IMR-90 (cell line): ENCODE measurements at regions not wholly inside any gene's neighbourhood (a gene's known extent, or its start where the extent isn't known, plus 50 kb on each side); places are given as distances from the start of the nearest gene placed in this dataset.

Experiments
- ATAC-seq: fragments of 200-7000 bp; cut with Tn5 transposase; 2 replicates; pipeline ENCODE4 v1.9.1; 2020; ENCODE audit warnings: low read depth, mild to moderate bottlenecking, moderate library complexity
- BruUV-seq: library from RNA; stranded (reverse); fragments of 400-500 nt; replicated peaks from 2 replicates; lab custom pipeline; 2021; lab: Mats Ljungman, UMichigan
- CTCF ChIA-PET: fragments of 300-600 bp; formaldehyde crosslinking; extraction: SDS; loops from one replicate; lab custom pipeline; 2021; ENCODE audit warnings: antibody characterized with exemption; lab: Yijun Ruan, JAX
- POLR2A ChIA-PET: fragments of 300-600 bp; sonication (Branson Sonifier 250); formaldehyde crosslinking; loops from one replicate; lab custom pipeline; 2022; ENCODE audit warnings: antibody characterized with exemption; ENCODE audit not compliant: unreplicated experiment; lab: Charles Lee
- DNase-seq: peaks from one replicate; pipeline ENCODE4 v3.0.0; 2013
- H2AFZ ChIP-seq: replicated peaks from 2 replicates; pipeline ENCODE3; 2013; ENCODE audit warnings: low read length, mild to moderate bottlenecking; ENCODE audit not compliant: poor library complexity
- H2AK5ac ChIP-seq: 2 replicates; pipeline ENCODE4 v1.6.1; 2013; ENCODE audit warnings: low read depth, low read length, inconsistent platforms
- H2AK9ac ChIP-seq: replicated peaks from 2 replicates; pipeline ENCODE3; 2013; ENCODE audit warnings: mild to moderate bottlenecking, low read depth, low read length, moderate library complexity; ENCODE audit not compliant: poor library complexity
- H2BK120ac ChIP-seq: 2 replicates; pipeline ENCODE4 v1.6.1; 2013; ENCODE audit warnings: low read depth, low read length, inconsistent platforms
- H2BK15ac ChIP-seq: 3 replicates; pipeline ENCODE4 v1.6.1; 2013; ENCODE audit warnings: low read depth, low read length, inconsistent platforms
- H2BK20ac ChIP-seq: 2 replicates; pipeline ENCODE4 v1.6.1; 2013; ENCODE audit warnings: low read depth, mild to moderate bottlenecking, inconsistent platforms, low read length, moderate library complexity
- H2BK5ac ChIP-seq: 2 replicates; pipeline ENCODE4 v1.6.1; 2013; ENCODE audit warnings: mild to moderate bottlenecking, low read depth, low read length, inconsistent platforms; ENCODE audit not compliant: poor library complexity, severe bottlenecking
- H3K14ac ChIP-seq: replicated peaks from 2 replicates; pipeline ENCODE4 v1.6.1; 2013; ENCODE audit warnings: low read depth, low read length, inconsistent platforms
- H3K18ac ChIP-seq: 2 replicates; pipeline ENCODE4 v1.6.1; 2013; ENCODE audit warnings: low read depth, low read length, control low read depth
- H3K23ac ChIP-seq: 2 replicates; pipeline ENCODE4 v1.6.1; 2013; ENCODE audit warnings: low read depth, low read length, inconsistent platforms
- H3K27ac ChIP-seq: 2 replicates; pipeline ENCODE4 v1.5.1; 2013; ENCODE audit warnings: mild to moderate bottlenecking, control low read depth, low read length; ENCODE audit not compliant: insufficient read depth
- H3K27me3 ChIP-seq: 2 replicates; pipeline ENCODE4 v1.6.1; 2013; ENCODE audit warnings: low read length; ENCODE audit not compliant: control insufficient read depth, insufficient read depth
- H3K36me3 ChIP-seq: 2 replicates; pipeline ENCODE4 v1.6.1; 2013; ENCODE audit warnings: low read length, mixed read lengths; ENCODE audit not compliant: control insufficient read depth, insufficient read depth
- H3K4ac ChIP-seq: 2 replicates; pipeline ENCODE4 v1.6.1; 2013; ENCODE audit warnings: low read depth, low read length, inconsistent platforms
- H3K4me1 ChIP-seq: 2 replicates; pipeline ENCODE4 v1.6.1; 2013; ENCODE audit warnings: low read length, mixed read lengths; ENCODE audit not compliant: control insufficient read depth, insufficient read depth
- H3K4me2 ChIP-seq: 2 replicates; pipeline ENCODE4 v1.6.1; 2013; ENCODE audit warnings: low read depth, mild to moderate bottlenecking, control low read depth, low read length, moderate library complexity
- H3K4me3 ChIP-seq: 2 replicates; pipeline ENCODE4 v1.5.1; 2013; ENCODE audit warnings: low read depth, mild to moderate bottlenecking, control low read depth, low read length, moderate library complexity; ENCODE audit not compliant: insufficient read depth
- H3K56ac ChIP-seq: 2 replicates; pipeline ENCODE4 v1.6.1; 2013; ENCODE audit warnings: low read length, inconsistent platforms; ENCODE audit not compliant: insufficient read depth; ENCODE audit errors: extremely low read depth
- H3K79me1 ChIP-seq, 2 experiments: 2 replicates each; pipeline ENCODE4 v1.6.1; 2013; ENCODE audit warnings: low read length in 2 of 2, inconsistent platforms in 1 of 2, low read depth in 1 of 2
- H3K9ac ChIP-seq: 2 replicates; pipeline ENCODE4 v1.6.1; 2013; ENCODE audit warnings: low read depth, low read length, control low read depth
- H3K9me1 ChIP-seq: 2 replicates; pipeline ENCODE4 v1.6.1; 2013; ENCODE audit warnings: low read length, inconsistent platforms; ENCODE audit not compliant: insufficient read depth
- H3K9me3 ChIP-seq: 2 replicates; pipeline ENCODE4 v1.6.1; 2013; ENCODE audit warnings: low read length; ENCODE audit not compliant: control insufficient read depth, insufficient read depth
- H4K20me1 ChIP-seq: 2 replicates; pipeline ENCODE4 v1.6.1; 2013; ENCODE audit warnings: low read length, inconsistent platforms; ENCODE audit not compliant: insufficient read depth
- H4K5ac ChIP-seq: 2 replicates; pipeline ENCODE4 v1.6.1; 2013; ENCODE audit warnings: mild to moderate bottlenecking, low read depth, low read length, control low read depth
- H4K8ac ChIP-seq, 2 experiments: 2 replicates each; pipeline ENCODE4 v1.6.1; 2013; ENCODE audit warnings: low read depth in 2 of 2, low read length in 2 of 2, control low read depth in 1 of 2, inconsistent platforms in 1 of 2
- H4K91ac ChIP-seq: 2 replicates; pipeline ENCODE4 v1.6.1; 2013; ENCODE audit warnings: low read depth, low read length, inconsistent platforms; ENCODE audit not compliant: insufficient read depth
- RCOR1 ChIP-seq: IDR thresholded peaks from 2 replicates; pipeline ENCODE4 v1.6.1; 2012; ENCODE audit warnings: mild to moderate bottlenecking, low read length, improper control_type of control experiment; ENCODE audit not compliant: insufficient replicate concordance
- RFX5 ChIP-seq: IDR thresholded peaks from 2 replicates; pipeline ENCODE4 v1.8.0; 2012; ENCODE audit warnings: low read depth, mild to moderate bottlenecking, low read length, moderate library complexity
- WGBS, 2 experiments: methylation state at CpG; one replicate each; pipeline versions ENCODE4 v1.1.5 to v1.1.7; 2013; ENCODE audit warnings: missing lambda C conversion rate in 2 of 2; ENCODE audit not compliant: insufficient read length in 1 of 2; ENCODE audit errors: extremely low coverage in 2 of 2; 5-methylcytosine and 5-hydroxymethylcytosine counted together
- dilution Hi-C: fragments of 300-500 bp; cut with HindIII; formaldehyde crosslinking; loops from one replicate; pipeline ENCODE4 v1.14.3; 2018; ENCODE audit warnings: low sequenced_read_pairs; ENCODE audit not compliant: unreplicated experiment
- in situ Hi-C: fragments of 300-500 bp; cut with MboI; formaldehyde crosslinking; loops from 3 replicates; pipeline ENCODE4 v1.14.3; 2019; ENCODE audit warnings: low sequenced_read_pairs, inconsistent platforms, mixed read lengths
- intact Hi-C: fragments of 100-400 bp; cut with micrococcal nuclease; formaldehyde crosslinking; loops from 2 replicates; pipeline ENCODE4 v1.10.0; 2022

GRCh38 chr5:44246986-44247385, 142.2 kb downstream of the FGF10 start:
- no peak overlapping the region for H3K18ac ChIP-seq
- intact Hi-C loops, result no loop called here
- no peak overlapping the region for H2BK5ac ChIP-seq
- H3K36me3 ChIP-seq, result no peaks in the 10 kb centered on the region
- H4K20me1 ChIP-seq, result no peaks in the 10 kb centered on the region
- H3K4me1 ChIP-seq, result no peaks in the 10 kb centered on the region
- H3K79me1 ChIP-seq, result no peaks in the 10 kb centered on the region
- no peak overlapping the region for H4K91ac ChIP-seq
- H3K27ac ChIP-seq, result no peak overlapping the region
- no peak overlapping the region for H2AK9ac ChIP-seq
- ATAC-seq (no peak), DNase-seq (no peak)
- dilution Hi-C loops, result no loop called here
- BruUV-seq, result no TSS peak
- H3K14ac ChIP-seq, result no peak overlapping the region
- H3K23ac ChIP-seq, result no peak overlapping the region
- H3K4me3 ChIP-seq, result no peak overlapping the region
- H4K5ac ChIP-seq, result no peak overlapping the region
- no peak overlapping the region for H3K56ac ChIP-seq
- no peaks in the 10 kb centered on the region for H3K9me1 ChIP-seq
- H2BK20ac ChIP-seq, result no peak overlapping the region
- H3K9me3 ChIP-seq, result no peaks in the 10 kb centered on the region; the same call in 1 of the 2 replicates
- POLR2A ChIA-PET, result no interaction called here
- WGBS, 2 experiments, result no CpG with 5 or more reads among the region's 2 CpGs
- no peak overlapping the region for H2AFZ ChIP-seq
- no peak overlapping the region for H2BK15ac ChIP-seq
- H3K27me3 ChIP-seq, result no peaks in the 10 kb centered on the region
- H3K9ac ChIP-seq, result no peak overlapping the region
- H3K4me2 ChIP-seq, result no peak overlapping the region
- no peak overlapping the region for H2AK5ac ChIP-seq
- CTCF ChIA-PET, result no interaction called here
- no peak overlapping the region for H2BK120ac ChIP-seq
- H3K4ac ChIP-seq, result no peak overlapping the region
- no peak overlapping the region for H4K8ac ChIP-seq
- in situ Hi-C loops, result no loop called here
- TF ChIP-seq RFX5 (no peak), RCOR1 (no peak)
